DOHH2 (cell line): ENCODE measurements at regions not wholly inside any gene's neighbourhood (a gene's known extent, or its start where the extent isn't known, plus 50 kb on each side); places are given as distances from the start of the nearest gene placed in this dataset.
"Not testable (repeated sequence)": the region's sequence is repeated elsewhere in the genome, so short reads cannot be mapped to it uniquely, and the experiment has no call there.

ENCODE experiments used
- H3F3A ChIP-seq: fragments of 200-600 bp; sonication (generic), shearing (Covaris generic); 2 replicates; pipeline ENCODE4 v1.6.0; 2016; ENCODE audit warnings: antibody characterized with exemption, mild to moderate bottlenecking; ENCODE audit not compliant: control insufficient read depth, insufficient read depth
- H3K27ac ChIP-seq: fragments of 200-600 bp; sonication (generic); 2 replicates; pipeline ENCODE4 v1.5.1; 2014; ENCODE audit warnings: low read depth, mild to moderate bottlenecking, low read length, moderate library complexity
- H3K27me3 ChIP-seq: fragments of 200-600 bp; sonication (generic); 2 replicates; pipeline ENCODE4 v1.6.1; 2014; ENCODE audit warnings: mild to moderate bottlenecking, low read length, mixed read lengths; ENCODE audit not compliant: control insufficient read depth
- H3K36me3 ChIP-seq: fragments of 200-600 bp; sonication (generic); 2 replicates; pipeline ENCODE4 v1.6.1; 2014; ENCODE audit warnings: mild to moderate bottlenecking, low read length, moderate library complexity, mixed read lengths; ENCODE audit not compliant: control insufficient read depth
- H3K4me1 ChIP-seq: fragments of 200-600 bp; sonication (generic); 2 replicates; pipeline ENCODE4 v1.6.1; 2014; ENCODE audit warnings: mild to moderate bottlenecking, low read length, mixed read lengths; ENCODE audit not compliant: control insufficient read depth
- H3K4me2 ChIP-seq: fragments of 200-600 bp; sonication (generic); 2 replicates; pipeline ENCODE4 v1.6.0; 2014; ENCODE audit warnings: mild to moderate bottlenecking, low read length, moderate library complexity
- H3K4me3 ChIP-seq: fragments of 200-600 bp; sonication (generic); 2 replicates; pipeline ENCODE4 v1.5.1; 2014; ENCODE audit warnings: mild to moderate bottlenecking, low read length, mixed read lengths
- H3K79me2 ChIP-seq: fragments of 200-600 bp; sonication (generic); 2 replicates; pipeline ENCODE4 v1.6.1; 2014; ENCODE audit warnings: mild to moderate bottlenecking, low read length, mixed read lengths; ENCODE audit not compliant: control insufficient read depth
- H3K9me2 ChIP-seq: fragments of 200-600 bp; sonication (generic); replicated peaks from 2 replicates; pipeline ENCODE4 v1.6.1; 2014; ENCODE audit warnings: mild to moderate bottlenecking, low read length, mixed read lengths; ENCODE audit not compliant: control insufficient read depth
- H3K9me3 ChIP-seq: fragments of 200-600 bp; sonication (generic); 2 replicates; pipeline ENCODE4 v1.6.1; 2014; ENCODE audit warnings: antibody characterized with exemption, low read length, mixed read lengths; ENCODE audit not compliant: control insufficient read depth, insufficient read depth
- H4K20me1 ChIP-seq: fragments of 200-600 bp; sonication (generic); 2 replicates; pipeline ENCODE4 v1.6.0; 2014; ENCODE audit warnings: low read depth, mild to moderate bottlenecking, antibody characterized with exemption, low read length, moderate library complexity; ENCODE audit not compliant: control insufficient read depth, insufficient read depth
- CTCF ChIP-seq: fragments of 200-600 bp; sonication (generic); IDR thresholded peaks from one replicate; pipeline ENCODE4 v1.5.1; 2014; ENCODE audit warnings: antibody characterized with exemption, mild to moderate bottlenecking, low read depth, low read length; ENCODE audit not compliant: poor library complexity, severe bottlenecking
- EZH2phosphoT487 ChIP-seq: fragments of 200-600 bp; sonication (generic); IDR thresholded peaks from 2 replicates; pipeline ENCODE4 v1.6.1; 2017; ENCODE audit warnings: borderline replicate concordance, mild to moderate bottlenecking, antibody characterized with exemption, low read length, moderate library complexity, mixed read lengths

DNA sequence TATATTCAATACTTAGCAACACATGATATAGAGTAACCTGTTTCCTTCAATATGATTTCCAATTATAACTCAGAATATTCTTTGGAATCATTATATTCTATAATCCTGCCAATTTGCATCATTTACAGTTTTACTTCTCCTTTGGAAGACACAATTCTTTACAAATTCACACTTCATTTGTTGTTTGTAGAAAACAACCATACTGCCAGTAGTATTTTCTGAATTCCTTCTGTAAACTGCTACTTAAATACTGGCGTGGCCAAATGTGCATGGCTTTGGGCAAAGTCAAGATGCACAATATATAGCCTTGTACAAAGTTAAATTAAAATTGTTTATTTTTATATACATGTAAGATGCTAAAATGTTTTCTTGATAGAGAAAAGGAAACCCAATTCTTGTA is 687.1 kb upstream of the NEGR1 start:
- H3K9me3 ChIP-seq: no peaks in the 10 kb centered on the region
- H3K4me1 ChIP-seq: no peaks in the 10 kb centered on the region
- no peaks in the 10 kb centered on the region for H4K20me1 ChIP-seq
- H3K9me2 ChIP-seq: no peaks in the 10 kb centered on the region
- H3K36me3 ChIP-seq: no peaks in the 10 kb centered on the region
- H3K79me2 ChIP-seq: no peaks in the 10 kb centered on the region
- no peaks in the 10 kb centered on the region for H3F3A ChIP-seq
- no peak for TF ChIP-seq CTCF
- no peak for TF ChIP-seq EZH2phosphoT487
- no peak overlapping the region for H3K4me2 ChIP-seq
- no peak overlapping the region for H3K4me3 ChIP-seq
- no peaks in the 10 kb centered on the region for H3K27me3 ChIP-seq
- H3K27ac ChIP-seq: no peak overlapping the region

GRCh38 chr1:72954943-72955342 is 672.6 kb upstream of the NEGR1 start:
- H3K27ac ChIP-seq: no peak overlapping the region
- no peaks in the 10 kb centered on the region for H3K36me3 ChIP-seq
- no peaks in the 10 kb centered on the region for H3K27me3 ChIP-seq
- no peak overlapping the region for H3K4me3 ChIP-seq
- H3K4me1 ChIP-seq: no peaks in the 10 kb centered on the region
- H3F3A ChIP-seq: no peaks in the 10 kb centered on the region
- no peaks in the 10 kb centered on the region for H3K79me2 ChIP-seq
- H3K4me2 ChIP-seq: no peak overlapping the region
- H3K9me3 ChIP-seq: no peaks in the 10 kb centered on the region
- H3K9me2 ChIP-seq: no peaks in the 10 kb centered on the region
- no peaks in the 10 kb centered on the region for H4K20me1 ChIP-seq
- TF ChIP-seq EZH2phosphoT487: no peak

DNA sequence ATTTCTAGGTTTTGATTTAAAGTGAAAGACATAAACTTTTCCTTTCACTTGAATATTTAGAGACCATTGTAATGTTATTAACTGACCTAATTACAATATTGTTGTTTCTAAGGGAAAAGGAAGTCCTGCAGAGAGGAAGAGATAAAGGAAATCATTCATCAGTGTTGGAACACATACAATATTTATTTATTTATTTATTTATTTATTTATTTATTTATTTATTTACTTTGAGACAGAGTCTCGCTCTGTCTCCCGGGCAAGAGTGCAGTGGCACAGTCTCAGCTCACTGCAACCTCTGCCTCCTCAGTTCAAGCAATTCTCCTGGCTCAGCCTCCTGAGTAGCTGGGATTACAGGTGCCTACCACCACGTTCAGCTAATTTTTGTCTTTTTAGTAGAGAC is 668.6 kb upstream of the NEGR1 start:
- H3K9me3 ChIP-seq, H3K36me3 ChIP-seq, H3K4me3 ChIP-seq, H3K27ac ChIP-seq, H3K4me2 ChIP-seq, H3K9me2 ChIP-seq, H3F3A ChIP-seq, H3K27me3 ChIP-seq, H3K4me1 ChIP-seq, H4K20me1 ChIP-seq, H3K79me2 ChIP-seq: not testable (repeated sequence)

DNA sequence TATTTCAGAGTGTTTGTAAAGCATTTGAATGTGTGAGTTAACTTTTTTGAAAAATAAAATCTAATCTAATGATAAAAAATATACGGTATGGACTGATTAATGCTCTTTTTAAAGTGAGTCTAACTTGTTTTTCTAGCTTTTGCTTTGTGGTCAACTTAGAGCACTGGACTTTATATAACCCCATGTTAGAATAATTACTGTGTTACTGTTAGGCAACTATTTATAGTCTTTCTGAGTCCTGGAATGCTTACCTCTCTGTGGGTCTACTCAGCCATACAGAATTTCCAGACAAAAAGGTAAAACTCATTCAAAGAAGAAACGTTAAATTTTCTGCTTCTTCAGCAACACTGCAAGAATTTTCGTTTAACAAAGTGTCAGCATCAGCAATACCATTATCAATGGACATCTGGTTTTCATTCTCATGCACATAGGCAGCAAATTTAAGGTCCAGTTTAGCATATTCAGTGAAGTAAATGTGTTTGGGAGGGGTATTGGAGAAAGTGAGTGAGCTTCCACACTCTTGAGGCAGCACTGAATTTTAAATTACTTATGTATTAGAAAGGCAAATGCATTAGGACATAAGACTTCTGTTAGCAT is 664.7 kb upstream of the NEGR1 start:
- Histone ChIP-seq H3K36me3 (no peaks in the 10 kb centered on the region), H3K27me3 (no peaks in the 10 kb centered on the region), H3K4me3 (no peak overlapping the region), H3K4me1 (no peaks in the 10 kb centered on the region), H3K9me2 (no peaks in the 10 kb centered on the region; the same call in 1 of the 2 replicates), H3K79me2 (no peaks in the 10 kb centered on the region), H3K27ac (no peak overlapping the region), H3K9me3 (no peaks in the 10 kb centered on the region), H3K4me2 (no peak overlapping the region), H4K20me1 (no peaks in the 10 kb centered on the region), H3F3A (no peaks in the 10 kb centered on the region)
- TF ChIP-seq EZH2phosphoT487 (no peak), CTCF (no peak)
